H1 (cell line): ENCODE measurements at regions not wholly inside any gene's neighbourhood (a gene's known extent, or its start where the extent isn't known, plus 50 kb on each side); places are given as distances from the start of the nearest gene placed in this dataset.

Experiments
- CHD7 ChIP-seq: fragments of 300-600 bp; sonication (generic); IDR thresholded peaks from 2 replicates; pipeline ENCODE4 v1.7.1; 2012; ENCODE audit warnings: low read length, moderate library complexity, mild to moderate bottlenecking, inconsistent platforms; ENCODE audit not compliant: insufficient replicate concordance

- TF ChIP-seq CHD7: no peak
These were observed 652.1 kb downstream of the NOVA1 start (continued) for GRCh38 chr14:25945746-25946145.
